ENCODE measurements at regions not wholly inside any gene's neighbourhood (a gene's known extent, or its start where the extent isn't known, plus 50 kb on each side); places are given as distances from the start of the nearest gene placed in this dataset.
"Not testable (repeated sequence)": the region's sequence is repeated elsewhere in the genome, so short reads cannot be mapped to it uniquely, and the experiment has no call there.

DNA sequence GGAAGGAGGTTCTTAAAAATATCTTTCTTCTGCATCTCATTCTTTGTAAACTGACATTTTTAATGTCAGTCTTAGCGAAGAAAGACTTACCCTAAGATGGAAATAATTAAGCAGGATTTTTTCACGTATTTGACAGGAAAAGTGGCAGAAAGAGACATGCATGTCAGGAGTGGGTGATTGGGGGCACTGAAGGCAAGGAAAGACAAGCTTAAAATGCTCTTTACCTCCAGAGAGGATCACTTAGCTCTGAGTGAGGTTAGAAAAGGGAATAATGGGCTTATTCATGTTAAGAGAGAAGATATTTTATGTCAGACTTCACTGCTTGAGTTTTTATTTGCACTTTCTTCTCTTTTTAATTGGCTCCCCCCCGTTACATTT lies 1358.2 kb upstream of the TMEM132C start:
- DNase-seq (ENCODE audit: low spot score): no peak

DNA sequence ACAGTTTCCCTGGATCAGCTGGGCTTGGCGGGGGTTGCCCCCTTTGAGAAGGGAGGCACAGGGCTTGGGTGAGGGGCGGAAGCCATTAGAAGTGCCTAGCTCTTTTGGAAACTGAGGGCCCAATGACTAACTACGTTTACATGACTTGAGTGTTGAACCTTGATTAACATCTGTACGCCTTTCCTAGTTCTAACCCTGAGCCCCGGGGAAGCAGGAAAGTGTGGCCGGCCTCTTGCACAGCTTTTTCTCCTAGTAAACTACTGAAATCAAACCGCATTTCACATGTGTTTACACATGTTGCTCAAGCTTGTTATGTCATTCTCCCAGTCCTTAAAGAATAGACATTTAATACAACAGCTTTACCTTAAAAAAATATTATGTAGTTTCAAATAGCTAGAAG lies 1356.4 kb upstream of the TMEM132C start:
- DNase-seq (ENCODE audit: low spot score): no peak

DNA sequence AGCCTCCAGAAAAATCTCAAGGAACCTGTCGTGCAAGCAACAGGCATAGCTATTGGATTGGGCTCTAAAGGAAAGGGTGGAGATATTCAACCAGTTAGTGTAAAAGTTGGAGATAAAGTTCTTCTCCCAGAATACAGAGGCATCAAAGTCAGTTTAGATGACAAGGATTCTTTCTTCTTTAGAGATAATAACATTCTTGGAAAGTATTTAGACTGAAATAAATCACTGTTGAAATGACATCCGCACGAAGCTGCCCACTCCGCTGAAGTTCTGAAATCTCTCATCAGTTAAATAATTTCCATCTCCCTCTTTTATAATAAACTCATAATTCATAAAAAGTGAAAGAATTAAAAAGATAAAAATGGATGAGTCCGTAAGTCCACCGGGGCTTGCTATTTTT lies 1354.9 kb upstream of the TMEM132C start:
- DNase-seq (ENCODE audit: low spot score): no peak

GRCh38 chr12:126914170-126914793 lies 1352.7 kb upstream of the TMEM132C start:
- no peak for DNase-seq (ENCODE audit: low spot score)

DNA sequence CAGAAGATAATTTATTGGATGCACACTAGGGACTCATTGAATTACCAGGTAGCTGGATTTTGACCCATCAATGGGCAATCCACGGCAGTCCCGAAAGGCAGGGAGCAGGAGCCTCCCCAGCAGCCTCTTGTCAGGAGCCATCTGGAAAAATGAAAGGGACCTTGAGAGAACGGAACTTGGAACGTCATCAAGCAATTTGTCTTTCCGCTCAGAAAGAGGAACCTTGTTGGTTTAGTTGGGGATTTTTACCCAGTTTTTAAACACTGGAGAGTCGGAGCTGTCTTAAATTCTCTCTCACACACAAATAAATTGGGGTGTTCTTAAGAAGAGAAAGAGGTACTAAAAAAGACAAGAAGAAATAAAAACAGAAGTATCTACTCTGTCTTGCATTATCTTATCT lies 1351.7 kb upstream of the TMEM132C start:
- no peak for DNase-seq (ENCODE audit: low spot score)

GRCh38 chr12:126926023-126926594 lies 1340.9 kb upstream of the TMEM132C start:
- DNase-seq (ENCODE audit: low spot score): no peak

DNA sequence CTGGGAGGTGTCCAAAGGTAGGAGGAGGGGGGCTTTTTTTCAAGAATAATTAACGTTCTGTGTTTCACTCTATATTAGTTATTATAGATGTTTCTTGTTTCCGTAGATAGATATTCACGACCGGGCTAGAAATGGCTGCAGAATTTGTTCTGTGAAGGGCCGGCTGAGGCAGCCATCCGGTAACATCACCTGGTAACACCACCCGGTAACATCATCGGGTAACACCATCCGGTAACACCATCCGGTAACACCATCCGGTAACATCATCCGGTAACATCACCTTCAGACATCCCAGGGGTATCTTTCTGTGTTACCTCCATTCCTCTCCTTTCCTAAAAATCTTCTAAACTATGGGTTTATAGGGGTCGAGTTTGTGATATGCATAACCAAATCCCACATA lies 1336.7 kb upstream of the TMEM132C start:
- DNase-seq (ENCODE audit: low spot score): no peak

GRCh38 chr12:126932156-126932555 lies 1334.8 kb upstream of the TMEM132C start:
- DNase-seq (ENCODE audit: low spot score): no peak

GRCh38 chr12:126935435-126935834 lies 1331.5 kb upstream of the TMEM132C start:
- no peak for DNase-seq (ENCODE audit: low spot score)

DNA sequence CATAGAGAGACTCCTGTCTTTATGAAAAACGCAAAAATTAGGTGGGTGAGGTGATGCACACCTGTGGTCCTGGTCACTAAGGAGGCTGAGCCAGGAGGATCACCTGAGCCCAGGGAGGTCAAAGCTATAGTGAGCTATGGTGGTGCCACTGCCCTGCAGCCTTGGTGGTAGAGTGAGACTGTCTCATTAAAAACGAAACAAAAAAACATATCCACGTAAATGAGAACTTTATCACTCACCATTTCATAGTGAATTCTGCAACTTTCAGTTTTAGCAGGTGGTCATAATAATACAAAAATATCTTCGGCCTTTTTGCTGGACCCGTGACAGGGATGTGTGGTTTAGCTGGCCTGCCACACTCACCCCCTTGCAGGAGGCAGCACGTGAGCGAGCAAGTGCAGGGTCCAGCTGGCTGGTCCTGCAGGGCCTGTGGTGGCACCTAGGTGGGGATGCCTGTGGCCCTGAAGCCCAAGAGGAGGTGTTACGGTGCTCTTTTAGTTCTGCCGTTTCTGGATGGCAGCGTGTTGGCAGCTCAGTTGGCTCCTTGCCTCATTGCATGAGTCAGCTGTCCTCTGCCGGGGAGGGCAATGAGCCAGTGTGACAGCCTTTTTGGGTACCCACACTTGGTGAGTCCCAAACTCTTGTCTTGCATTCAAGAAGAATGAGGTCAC lies 1330.7 kb upstream of the TMEM132C start:
- no peak for DNase-seq (ENCODE audit: low spot score)

DNA sequence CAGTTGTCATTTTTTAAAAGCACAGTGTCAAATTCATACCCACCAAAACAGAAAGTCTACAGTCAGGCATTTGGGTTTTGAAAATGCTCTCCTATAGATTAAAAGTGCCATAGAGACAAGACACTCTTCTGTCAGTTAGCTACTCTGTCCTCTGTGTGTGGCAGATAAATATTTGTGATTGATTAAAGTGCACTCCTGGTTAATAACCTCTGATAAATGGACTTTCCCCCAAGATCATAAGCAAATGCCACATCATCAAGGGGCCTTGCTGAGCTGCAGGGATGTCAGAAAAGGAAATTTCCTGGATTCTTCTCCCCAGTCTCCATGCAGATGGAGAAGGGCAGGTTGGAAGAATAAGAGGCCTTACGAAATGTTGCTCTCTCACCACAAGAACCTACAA lies 1329.5 kb upstream of the TMEM132C start:
- DNase-seq (ENCODE audit: low spot score): no peak

DNA sequence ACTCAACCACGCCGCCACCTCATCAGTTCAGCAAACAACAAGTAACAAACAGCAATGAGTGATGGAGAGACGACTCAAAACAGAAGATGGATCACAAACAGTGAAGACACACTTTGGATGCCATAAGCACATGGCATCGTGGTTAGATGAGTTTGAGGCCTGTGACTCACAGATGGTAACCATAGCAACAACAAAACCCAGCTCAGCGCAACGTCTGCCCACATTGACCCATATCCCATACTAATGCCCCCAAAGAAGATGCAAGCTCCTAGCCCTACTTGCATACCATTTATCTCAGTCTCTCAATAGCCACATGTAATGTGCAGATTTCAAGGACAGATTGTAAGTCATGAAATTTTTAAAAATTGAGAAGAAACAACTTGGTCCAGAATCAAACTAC lies 1322.3 kb upstream of the TMEM132C start:
- no peak for DNase-seq (ENCODE audit: low spot score)

DNA sequence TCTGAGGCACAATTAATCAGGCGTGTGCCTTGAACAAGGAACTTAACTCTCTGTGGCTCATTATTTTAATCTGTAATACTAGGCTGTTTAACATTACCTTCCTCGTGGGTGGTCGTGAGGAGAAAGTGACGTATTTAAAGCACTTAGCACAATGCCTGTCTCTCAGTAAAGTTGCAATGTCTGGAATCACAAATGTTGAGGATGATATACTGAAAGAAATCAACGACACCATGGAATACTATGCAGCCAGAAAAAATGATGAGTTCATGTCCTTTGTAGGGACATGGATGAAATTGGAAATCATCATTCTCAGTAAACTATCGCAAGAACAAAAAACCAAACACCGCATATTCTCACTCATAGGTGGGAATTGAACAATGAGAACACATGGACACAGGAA lies 1320.0 kb upstream of the TMEM132C start:
- DNase-seq (ENCODE audit: low spot score): not testable (repeated sequence)

GRCh38 chr12:126949558-126949957 lies 1317.4 kb upstream of the TMEM132C start:
- no peak for DNase-seq (ENCODE audit: low spot score)

DNA sequence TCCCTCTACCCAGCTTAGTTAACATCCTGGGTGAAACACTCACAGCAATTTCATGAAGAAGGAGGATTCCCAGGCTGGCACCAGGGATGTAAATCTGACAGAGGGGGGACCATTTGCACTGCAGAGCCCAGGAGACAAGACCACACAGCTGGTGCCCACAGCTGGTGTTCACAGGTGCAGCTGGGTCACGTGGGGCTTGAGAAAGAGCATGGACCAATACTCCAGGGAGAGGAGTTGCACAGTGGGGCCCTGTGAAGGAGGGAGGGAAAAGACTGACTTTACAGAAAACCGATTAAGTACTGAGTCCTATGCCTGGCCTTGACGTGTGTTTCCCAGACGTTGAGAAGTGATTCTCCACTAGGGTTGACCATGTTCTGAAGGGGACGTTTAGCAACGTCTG lies 1316.7 kb upstream of the TMEM132C start:
- DNase-seq (ENCODE audit: low spot score): no peak

GRCh38 chr12:126952096-126953007 lies 1314.6 kb upstream of the TMEM132C start:
- DNase-seq (ENCODE audit: low spot score): no peak

GRCh38 chr12:126953365-126953889 lies 1313.5 kb upstream of the TMEM132C start:
- DNase-seq (ENCODE audit: low spot score): no peak

DNA sequence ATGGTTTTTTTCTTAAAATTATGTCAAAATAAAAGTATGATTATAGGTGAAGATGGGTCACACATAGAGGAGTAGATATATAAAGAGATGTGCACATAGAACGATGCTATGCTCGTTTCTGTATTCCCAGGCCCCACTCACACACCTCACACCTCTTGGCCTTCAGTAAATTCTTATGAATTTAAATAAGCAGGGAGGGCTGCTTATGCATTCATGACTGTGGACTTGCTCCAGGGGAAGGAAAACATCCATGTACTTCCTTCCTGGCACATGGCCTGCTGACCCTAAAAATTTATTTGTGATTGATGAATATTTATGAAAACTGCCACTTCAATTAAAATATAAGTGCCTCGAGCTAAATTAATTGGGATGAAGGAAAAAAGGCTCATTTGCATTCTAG lies 1306.7 kb upstream of the TMEM132C start:
- DNase-seq (ENCODE audit: low spot score): no peak

GRCh38 chr12:126960709-126961108 lies 1306.3 kb upstream of the TMEM132C start:
- no peak for DNase-seq (ENCODE audit: low spot score)

DNA sequence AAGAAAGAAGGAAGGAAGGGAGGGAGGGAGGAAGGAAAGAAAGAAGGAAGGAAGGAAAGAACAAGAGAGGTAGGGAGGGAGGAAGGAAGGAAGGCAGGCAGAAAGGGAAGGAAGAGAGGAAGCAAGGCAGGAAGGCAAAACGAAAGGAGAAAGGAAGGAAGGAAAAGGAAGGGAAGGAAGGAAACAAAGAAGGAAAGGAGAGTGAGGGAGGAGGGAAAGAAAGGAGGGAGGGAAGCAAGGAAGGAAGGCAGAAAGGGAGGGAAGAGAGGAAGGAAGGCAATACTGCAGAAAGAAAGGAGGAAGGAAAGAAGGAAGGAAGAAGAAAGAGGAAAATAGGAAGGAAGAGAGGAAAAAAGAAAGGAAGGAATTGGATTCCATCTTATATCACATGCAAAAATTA lies 1303.1 kb upstream of the TMEM132C start:
- no peak for DNase-seq (ENCODE audit: low spot score)

- no peak for DNase-seq (ENCODE audit: low spot score)
These were observed 1300.5 kb upstream of the TMEM132C start for GRCh38 chr12:126966498-126966897.

DNA sequence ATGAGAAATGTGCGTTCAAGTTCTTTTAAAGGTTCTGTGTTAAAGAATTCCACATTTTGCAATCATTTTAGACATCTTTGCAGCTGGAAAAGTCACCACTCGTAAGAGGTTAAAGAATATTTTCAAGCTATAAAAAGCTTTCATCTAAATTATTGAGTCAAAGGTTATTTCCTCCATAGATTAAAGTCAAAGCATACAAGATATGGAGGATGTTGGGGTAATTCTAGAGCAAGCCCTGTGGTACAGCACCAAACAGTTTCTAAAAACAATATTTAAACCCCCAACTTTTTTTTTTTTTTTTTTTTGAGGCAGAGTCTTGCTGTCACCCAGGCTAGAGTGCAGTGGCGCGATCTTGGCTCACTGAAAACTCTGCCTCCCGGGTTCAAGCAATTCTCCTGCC lies 1299.8 kb upstream of the TMEM132C start:
- no peak for DNase-seq (ENCODE audit: low spot score)

DNA sequence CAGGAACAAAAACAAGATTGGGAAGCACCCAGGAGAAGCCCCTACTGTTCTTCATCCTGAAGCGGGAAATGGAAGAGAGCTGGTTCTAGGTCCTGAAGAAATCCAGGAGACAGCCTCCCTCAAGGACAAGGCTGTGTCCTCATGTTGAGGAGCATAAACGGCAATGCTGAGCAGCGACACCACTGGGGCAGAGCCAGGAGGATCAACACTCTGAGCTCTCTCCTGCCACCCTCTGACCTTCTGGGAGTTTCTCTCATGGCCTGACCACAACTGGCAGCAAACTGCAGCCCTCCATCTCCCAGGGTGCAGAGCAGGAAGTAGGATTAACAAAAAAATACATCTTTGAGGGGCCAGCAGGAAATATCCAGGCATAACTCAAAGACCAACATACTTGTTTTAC lies 1292.2 kb upstream of the TMEM132C start:
- no peak for DNase-seq (ENCODE audit: low spot score)
